GM23338 (cell line): ENCODE measurements at regions not wholly inside any gene's neighbourhood (a gene's known extent, or its start where the extent isn't known, plus 50 kb on each side); places are given as distances from the start of the nearest gene placed in this dataset.

Experiments
- ATAC-seq: fragments of 200-7000 bp; cut with Tn5 transposase; 3 replicates; pipeline ENCODE4 v1.9.1; 2020
- DNase-seq: peaks from one replicate; pipeline ENCODE4 v3.0.0-alpha.2; 2015; ENCODE audit warnings: low spot score
- H2AFZ ChIP-seq: fragments of 200-600 bp; sonication (generic); 2 replicates; pipeline ENCODE4 v1.8.0; 2016; ENCODE audit warnings: antibody characterized with exemption, mild to moderate bottlenecking, moderate library complexity
- H3F3A ChIP-seq: fragments of 200-600 bp; sonication (generic); replicated peaks from 2 replicates; pipeline ENCODE4 v1.8.0; 2017; ENCODE audit warnings: antibody characterized with exemption, mixed run types, low read depth
- H3K27ac ChIP-seq: fragments of 200-600 bp; sonication (generic); 2 replicates; pipeline ENCODE4 v1.6.1; 2016; ENCODE audit warnings: low read depth
- H3K27me3 ChIP-seq: fragments of 200-600 bp; sonication (generic); 2 replicates; pipeline ENCODE4 v1.8.0; 2016; ENCODE audit warnings: mild to moderate bottlenecking, mixed run types, moderate library complexity; ENCODE audit not compliant: insufficient read depth
- H3K36me3 ChIP-seq: fragments of 200-600 bp; sonication (generic); 2 replicates; pipeline ENCODE4 v1.8.0; 2016; ENCODE audit warnings: mild to moderate bottlenecking; ENCODE audit not compliant: insufficient read depth
- H3K4me1 ChIP-seq: fragments of 200-600 bp; sonication (generic); 2 replicates; pipeline ENCODE4 v1.8.0; 2016; ENCODE audit warnings: mild to moderate bottlenecking, moderate library complexity; ENCODE audit not compliant: insufficient read depth
- H3K4me2 ChIP-seq: fragments of 200-600 bp; sonication (generic); 2 replicates; pipeline ENCODE4 v1.7.1; 2017; ENCODE audit warnings: mixed run types
- H3K4me3 ChIP-seq: fragments of 200-600 bp; sonication (generic); 2 replicates; pipeline ENCODE4 v1.6.1; 2016; ENCODE audit warnings: mixed run types
- H3K79me2 ChIP-seq: fragments of 200-600 bp; sonication (generic); replicated peaks from 2 replicates; pipeline ENCODE4 v1.8.0; 2017; ENCODE audit warnings: mild to moderate bottlenecking; ENCODE audit not compliant: insufficient read depth
- H3K9me2 ChIP-seq: fragments of 200-600 bp; sonication (generic); 2 replicates; pipeline ENCODE4 v1.8.0; 2017; ENCODE audit not compliant: insufficient read depth
- H4K20me1 ChIP-seq: fragments of 200-600 bp; sonication (generic); replicated peaks from 2 replicates; pipeline ENCODE4 v1.8.0; 2017; ENCODE audit warnings: mild to moderate bottlenecking; ENCODE audit not compliant: insufficient read depth
- H3K27ac Mint-ChIP-seq: 2 replicates; pipeline ENCODE4 v1.8.0; 2020; ENCODE audit warnings: inconsistent platforms, mild to moderate bottlenecking, moderate library complexity, mixed read lengths
- H3K27me3 Mint-ChIP-seq: 3 replicates; pipeline ENCODE4 v1.8.0; 2022; ENCODE audit warnings: low read depth, mild to moderate bottlenecking, moderate library complexity, mixed read lengths, inconsistent platforms; ENCODE audit not compliant: insufficient read depth, poor library complexity
- H3K36me3 Mint-ChIP-seq: 3 replicates; pipeline ENCODE4 v1.8.0; 2021; ENCODE audit warnings: low read depth, mild to moderate bottlenecking, inconsistent platforms, moderate library complexity, mixed read lengths
- H3K4me1 Mint-ChIP-seq: 3 replicates; pipeline ENCODE4 v1.8.0; 2020; ENCODE audit warnings: mild to moderate bottlenecking, inconsistent platforms, mixed read lengths
- H3K4me3 Mint-ChIP-seq: 3 replicates; pipeline ENCODE4 v1.8.0; 2021; ENCODE audit warnings: moderate library complexity, mild to moderate bottlenecking, inconsistent platforms, mixed read lengths
- H3K9me3 Mint-ChIP-seq: 3 replicates; pipeline ENCODE4 v1.8.0; 2020; ENCODE audit warnings: moderate library complexity, mild to moderate bottlenecking, inconsistent platforms, mixed read lengths
- CREB1 ChIP-seq: fragments of 250-450 bp; sonication (Bioruptor Pico); IDR thresholded peaks from 2 replicates; pipeline ENCODE4 v1.5.0; 2020; ENCODE audit warnings: low read depth, mild to moderate bottlenecking, moderate library complexity
- EZH2 ChIP-seq: fragments of 200-600 bp; sonication (generic); IDR thresholded peaks from one replicate; pipeline ENCODE4 v1.8.0; 2017; ENCODE audit warnings: antibody characterized with exemption, mild to moderate bottlenecking, low read depth; ENCODE audit not compliant: unreplicated experiment
- EZH2phosphoT487 ChIP-seq: fragments of 200-600 bp; sonication (generic); IDR thresholded peaks from one replicate; pipeline ENCODE4 v1.8.1; 2018; ENCODE audit warnings: antibody characterized with exemption; ENCODE audit not compliant: unreplicated experiment
- JUNB ChIP-seq: IDR thresholded peaks from one replicate; pipeline ENCODE4 v1.6.1; 2016; ENCODE audit warnings: antibody characterized with exemption; ENCODE audit not compliant: unreplicated experiment
- NANOG ChIP-seq: IDR thresholded peaks from 2 replicates; pipeline ENCODE4 v1.6.1; 2016; ENCODE audit warnings: antibody characterized with exemption, borderline replicate concordance
- POLR2AphosphoS5 ChIP-seq: IDR thresholded peaks from 2 replicates; pipeline ENCODE4 v1.6.1; 2016; ENCODE audit warnings: antibody characterized with exemption, low read depth
- STAT1 ChIP-seq: IDR thresholded peaks from one replicate; pipeline ENCODE4 v1.6.1; 2016; ENCODE audit warnings: antibody characterized with exemption; ENCODE audit not compliant: unreplicated experiment
- ZNF114 ChIP-seq: fragments of 250-450 bp; sonication (Bioruptor Pico); IDR thresholded peaks from 2 replicates; pipeline ENCODE4 v1.5.0; 2020; ENCODE audit warnings: mild to moderate bottlenecking, moderate library complexity
- ZNF331 ChIP-seq: fragments of 250-450 bp; sonication (Bioruptor Pico); IDR thresholded peaks from 2 replicates; pipeline ENCODE4 v1.5.0; 2020; ENCODE audit warnings: low read depth, mild to moderate bottlenecking, moderate library complexity
- TF ChIP-seq, protein P1 (sequence below): IDR thresholded peaks from 2 replicates; pipeline ENCODE4 v1.6.1; 2016; ENCODE audit warnings: antibody characterized with exemption
- TF ChIP-seq, protein P2 (sequence below), 2 experiments: fragments of 200-600 bp in 1 of 2; sonication (generic) in 1 of 2; conservative IDR thresholded peaks; 2 replicates each; pipeline versions ENCODE4 v1.5.1 to v1.6.1; 2016 to 2017; ENCODE audit warnings: antibody characterized with exemption in 2 of 2, low read depth in 2 of 2, mild to moderate bottlenecking in 2 of 2, moderate library complexity in 1 of 2
- TF ChIP-seq, protein P3 (sequence below): fragments of 250-450 bp; sonication (Bioruptor Pico); IDR thresholded peaks from 2 replicates; pipeline ENCODE4 v1.5.0; 2020; ENCODE audit warnings: mild to moderate bottlenecking, moderate library complexity
- TF ChIP-seq, protein P4 (sequence below): IDR thresholded peaks from one replicate; pipeline ENCODE4 v1.6.1; 2018; ENCODE audit warnings: antibody characterized with exemption; ENCODE audit not compliant: unreplicated experiment

DNA sequence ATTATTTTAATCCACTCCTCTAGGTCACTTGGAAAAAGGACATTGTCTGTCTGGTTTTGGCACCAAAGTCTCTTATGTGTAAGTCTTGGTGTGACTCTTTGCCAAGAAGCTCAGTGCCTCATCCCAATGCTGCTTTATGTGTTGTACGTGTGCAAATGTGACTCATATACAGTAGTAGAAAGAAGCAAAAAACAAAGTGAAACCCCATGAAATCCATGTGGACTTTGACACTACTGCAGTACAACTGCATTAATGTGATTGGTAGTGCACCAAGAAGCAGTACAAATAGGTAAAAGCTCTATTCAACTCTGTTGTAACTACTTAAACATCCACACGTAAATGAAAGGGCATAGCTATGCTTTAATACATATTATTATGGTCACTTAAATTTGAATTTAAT is 59.6 kb upstream of the EIF1AY start:
- H3K27me3 ChIP-seq, result no peaks in the 10 kb centered on the region
- peaks cover 64% of the 10 kb centered on the region for H3K9me3 Mint-ChIP-seq
- no peaks in the 10 kb centered on the region for H3K36me3 ChIP-seq
- no peak overlapping the region for H3K4me3 ChIP-seq
- H3K27me3 Mint-ChIP-seq, result no peaks in the 10 kb centered on the region
- H3K27ac ChIP-seq, result no peak overlapping the region
- no peaks in the 10 kb centered on the region; the same call in 2 of the 3 replicates for H3K36me3 Mint-ChIP-seq
- no peaks in the 10 kb centered on the region for H3K4me1 Mint-ChIP-seq
- no peaks in the 10 kb centered on the region for H3F3A ChIP-seq
- H3K4me2 ChIP-seq, result no peak overlapping the region
- no peak overlapping the region for H2AFZ ChIP-seq
- ATAC-seq (no peak), DNase-seq (no peak)
- no peak overlapping the region for H3K4me3 Mint-ChIP-seq
- H3K79me2 ChIP-seq, result no peaks in the 10 kb centered on the region
- H3K27ac Mint-ChIP-seq, result no peak overlapping the region
- TF ChIP-seq ZNF114 (CRISPR knock-in tag), result no peak
- TF ChIP-seq, protein P1, sequence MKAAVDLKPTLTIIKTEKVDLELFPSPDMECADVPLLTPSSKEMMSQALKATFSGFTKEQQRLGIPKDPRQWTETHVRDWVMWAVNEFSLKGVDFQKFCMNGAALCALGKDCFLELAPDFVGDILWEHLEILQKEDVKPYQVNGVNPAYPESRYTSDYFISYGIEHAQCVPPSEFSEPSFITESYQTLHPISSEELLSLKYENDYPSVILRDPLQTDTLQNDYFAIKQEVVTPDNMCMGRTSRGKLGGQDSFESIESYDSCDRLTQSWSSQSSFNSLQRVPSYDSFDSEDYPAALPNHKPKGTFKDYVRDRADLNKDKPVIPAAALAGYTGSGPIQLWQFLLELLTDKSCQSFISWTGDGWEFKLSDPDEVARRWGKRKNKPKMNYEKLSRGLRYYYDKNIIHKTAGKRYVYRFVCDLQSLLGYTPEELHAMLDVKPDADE, result no peak
- TF ChIP-seq CREB1 (CRISPR knock-in tag), result no peak
- TF ChIP-seq, protein P2, sequence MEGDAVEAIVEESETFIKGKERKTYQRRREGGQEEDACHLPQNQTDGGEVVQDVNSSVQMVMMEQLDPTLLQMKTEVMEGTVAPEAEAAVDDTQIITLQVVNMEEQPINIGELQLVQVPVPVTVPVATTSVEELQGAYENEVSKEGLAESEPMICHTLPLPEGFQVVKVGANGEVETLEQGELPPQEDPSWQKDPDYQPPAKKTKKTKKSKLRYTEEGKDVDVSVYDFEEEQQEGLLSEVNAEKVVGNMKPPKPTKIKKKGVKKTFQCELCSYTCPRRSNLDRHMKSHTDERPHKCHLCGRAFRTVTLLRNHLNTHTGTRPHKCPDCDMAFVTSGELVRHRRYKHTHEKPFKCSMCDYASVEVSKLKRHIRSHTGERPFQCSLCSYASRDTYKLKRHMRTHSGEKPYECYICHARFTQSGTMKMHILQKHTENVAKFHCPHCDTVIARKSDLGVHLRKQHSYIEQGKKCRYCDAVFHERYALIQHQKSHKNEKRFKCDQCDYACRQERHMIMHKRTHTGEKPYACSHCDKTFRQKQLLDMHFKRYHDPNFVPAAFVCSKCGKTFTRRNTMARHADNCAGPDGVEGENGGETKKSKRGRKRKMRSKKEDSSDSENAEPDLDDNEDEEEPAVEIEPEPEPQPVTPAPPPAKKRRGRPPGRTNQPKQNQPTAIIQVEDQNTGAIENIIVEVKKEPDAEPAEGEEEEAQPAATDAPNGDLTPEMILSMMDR (conservative IDR thresholded peaks at IDR 0.05; ENCODE audit: low read depth in 2 of 2), result no peak
- TF ChIP-seq ZNF331 (CRISPR knock-in tag), result no peak
- TF ChIP-seq POLR2AphosphoS5, result no peak
- TF ChIP-seq STAT1, result no peak
- TF ChIP-seq, protein P3, sequence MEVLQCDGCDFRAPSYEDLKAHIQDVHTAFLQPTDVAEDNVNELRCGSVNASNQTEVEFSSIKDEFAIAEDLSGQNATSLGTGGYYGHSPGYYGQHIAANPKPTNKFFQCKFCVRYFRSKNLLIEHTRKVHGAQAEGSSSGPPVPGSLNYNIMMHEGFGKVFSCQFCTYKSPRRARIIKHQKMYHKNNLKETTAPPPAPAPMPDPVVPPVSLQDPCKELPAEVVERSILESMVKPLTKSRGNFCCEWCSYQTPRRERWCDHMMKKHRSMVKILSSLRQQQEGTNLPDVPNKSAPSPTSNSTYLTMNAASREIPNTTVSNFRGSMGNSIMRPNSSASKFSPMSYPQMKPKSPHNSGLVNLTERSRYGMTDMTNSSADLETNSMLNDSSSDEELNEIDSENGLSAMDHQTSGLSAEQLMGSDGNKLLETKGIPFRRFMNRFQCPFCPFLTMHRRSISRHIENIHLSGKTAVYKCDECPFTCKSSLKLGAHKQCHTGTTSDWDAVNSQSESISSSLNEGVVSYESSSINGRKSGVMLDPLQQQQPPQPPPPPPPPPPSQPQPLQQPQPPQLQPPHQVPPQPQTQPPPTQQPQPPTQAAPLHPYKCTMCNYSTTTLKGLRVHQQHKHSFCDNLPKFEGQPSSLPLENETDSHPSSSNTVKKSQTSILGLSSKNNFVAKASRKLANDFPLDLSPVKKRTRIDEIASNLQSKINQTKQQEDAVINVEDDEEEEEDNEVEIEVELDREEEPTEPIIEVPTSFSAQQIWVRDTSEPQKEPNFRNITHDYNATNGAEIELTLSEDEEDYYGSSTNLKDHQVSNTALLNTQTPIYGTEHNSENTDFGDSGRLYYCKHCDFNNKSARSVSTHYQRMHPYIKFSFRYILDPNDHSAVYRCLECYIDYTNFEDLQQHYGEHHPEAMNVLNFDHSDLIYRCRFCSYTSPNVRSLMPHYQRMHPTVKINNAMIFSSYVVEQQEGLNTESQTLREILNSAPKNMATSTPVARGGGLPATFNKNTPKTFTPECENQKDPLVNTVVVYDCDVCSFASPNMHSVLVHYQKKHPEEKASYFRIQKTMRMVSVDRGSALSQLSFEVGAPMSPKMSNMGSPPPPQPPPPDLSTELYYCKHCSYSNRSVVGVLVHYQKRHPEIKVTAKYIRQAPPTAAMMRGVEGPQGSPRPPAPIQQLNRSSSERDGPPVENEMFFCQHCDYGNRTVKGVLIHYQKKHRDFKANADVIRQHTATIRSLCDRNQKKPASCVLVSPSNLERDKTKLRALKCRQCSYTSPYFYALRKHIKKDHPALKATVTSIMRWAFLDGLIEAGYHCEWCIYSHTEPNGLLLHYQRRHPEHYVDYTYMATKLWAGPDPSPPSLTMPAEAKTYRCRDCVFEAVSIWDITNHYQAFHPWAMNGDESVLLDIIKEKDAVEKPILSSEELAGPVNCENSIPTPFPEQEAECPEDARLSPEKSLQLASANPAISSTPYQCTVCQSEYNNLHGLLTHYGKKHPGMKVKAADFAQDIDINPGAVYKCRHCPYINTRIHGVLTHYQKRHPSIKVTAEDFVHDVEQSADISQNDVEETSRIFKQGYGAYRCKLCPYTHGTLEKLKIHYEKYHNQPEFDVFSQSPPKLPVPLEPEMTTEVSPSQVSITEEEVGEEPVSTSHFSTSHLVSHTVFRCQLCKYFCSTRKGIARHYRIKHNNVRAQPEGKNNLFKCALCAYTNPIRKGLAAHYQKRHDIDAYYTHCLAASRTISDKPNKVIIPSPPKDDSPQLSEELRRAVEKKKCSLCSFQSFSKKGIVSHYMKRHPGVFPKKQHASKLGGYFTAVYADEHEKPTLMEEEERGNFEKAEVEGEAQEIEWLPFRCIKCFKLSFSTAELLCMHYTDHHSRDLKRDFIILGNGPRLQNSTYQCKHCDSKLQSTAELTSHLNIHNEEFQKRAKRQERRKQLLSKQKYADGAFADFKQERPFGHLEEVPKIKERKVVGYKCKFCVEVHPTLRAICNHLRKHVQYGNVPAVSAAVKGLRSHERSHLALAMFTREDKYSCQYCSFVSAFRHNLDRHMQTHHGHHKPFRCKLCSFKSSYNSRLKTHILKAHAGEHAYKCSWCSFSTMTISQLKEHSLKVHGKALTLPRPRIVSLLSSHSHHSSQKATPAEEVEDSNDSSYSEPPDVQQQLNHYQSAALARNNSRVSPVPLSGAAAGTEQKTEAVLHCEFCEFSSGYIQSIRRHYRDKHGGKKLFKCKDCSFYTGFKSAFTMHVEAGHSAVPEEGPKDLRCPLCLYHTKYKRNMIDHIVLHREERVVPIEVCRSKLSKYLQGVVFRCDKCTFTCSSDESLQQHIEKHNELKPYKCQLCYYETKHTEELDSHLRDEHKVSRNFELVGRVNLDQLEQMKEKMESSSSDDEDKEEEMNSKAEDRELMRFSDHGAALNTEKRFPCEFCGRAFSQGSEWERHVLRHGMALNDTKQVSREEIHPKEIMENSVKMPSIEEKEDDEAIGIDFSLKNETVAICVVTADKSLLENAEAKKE (CRISPR knock-in tag), result no peak
- TF ChIP-seq, protein P4, sequence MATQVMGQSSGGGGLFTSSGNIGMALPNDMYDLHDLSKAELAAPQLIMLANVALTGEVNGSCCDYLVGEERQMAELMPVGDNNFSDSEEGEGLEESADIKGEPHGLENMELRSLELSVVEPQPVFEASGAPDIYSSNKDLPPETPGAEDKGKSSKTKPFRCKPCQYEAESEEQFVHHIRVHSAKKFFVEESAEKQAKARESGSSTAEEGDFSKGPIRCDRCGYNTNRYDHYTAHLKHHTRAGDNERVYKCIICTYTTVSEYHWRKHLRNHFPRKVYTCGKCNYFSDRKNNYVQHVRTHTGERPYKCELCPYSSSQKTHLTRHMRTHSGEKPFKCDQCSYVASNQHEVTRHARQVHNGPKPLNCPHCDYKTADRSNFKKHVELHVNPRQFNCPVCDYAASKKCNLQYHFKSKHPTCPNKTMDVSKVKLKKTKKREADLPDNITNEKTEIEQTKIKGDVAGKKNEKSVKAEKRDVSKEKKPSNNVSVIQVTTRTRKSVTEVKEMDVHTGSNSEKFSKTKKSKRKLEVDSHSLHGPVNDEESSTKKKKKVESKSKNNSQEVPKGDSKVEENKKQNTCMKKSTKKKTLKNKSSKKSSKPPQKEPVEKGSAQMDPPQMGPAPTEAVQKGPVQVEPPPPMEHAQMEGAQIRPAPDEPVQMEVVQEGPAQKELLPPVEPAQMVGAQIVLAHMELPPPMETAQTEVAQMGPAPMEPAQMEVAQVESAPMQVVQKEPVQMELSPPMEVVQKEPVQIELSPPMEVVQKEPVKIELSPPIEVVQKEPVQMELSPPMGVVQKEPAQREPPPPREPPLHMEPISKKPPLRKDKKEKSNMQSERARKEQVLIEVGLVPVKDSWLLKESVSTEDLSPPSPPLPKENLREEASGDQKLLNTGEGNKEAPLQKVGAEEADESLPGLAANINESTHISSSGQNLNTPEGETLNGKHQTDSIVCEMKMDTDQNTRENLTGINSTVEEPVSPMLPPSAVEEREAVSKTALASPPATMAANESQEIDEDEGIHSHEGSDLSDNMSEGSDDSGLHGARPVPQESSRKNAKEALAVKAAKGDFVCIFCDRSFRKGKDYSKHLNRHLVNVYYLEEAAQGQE, result no peak
- TF ChIP-seq JUNB, result no peak
- no peak for TF ChIP-seq NANOG
- TF ChIP-seq EZH2, result no peak
- TF ChIP-seq EZH2phosphoT487, result no peak
- no peaks in the 10 kb centered on the region for H3K4me1 ChIP-seq
- H3K9me2 ChIP-seq, result no peaks in the 10 kb centered on the region
- no peaks in the 10 kb centered on the region for H4K20me1 ChIP-seq
